Motor neuron (in vitro differentiated cells): ENCODE measurements at regions not wholly inside any gene's neighbourhood (a gene's known extent, or its start where the extent isn't known, plus 50 kb on each side); places are given as distances from the start of the nearest gene placed in this dataset.
"Not testable (repeated sequence)": the region's sequence is repeated elsewhere in the genome, so short reads cannot be mapped to it uniquely, and the experiment has no call there.

Experiments used
- ATAC-seq, 8 experiments: fragments of 200-7000 bp; cut with Tn5 transposase; replicated peaks in 6 of 8; 2 replicates each; pipeline ENCODE4 v1.8.0; 2021; ENCODE audit warnings: mild to moderate bottlenecking in 8 of 8, moderate library complexity in 8 of 8
- H3K27ac ChIP-seq, 2 donors: fragments of 250-450 bp; sonication (Bioruptor Pico); 2 replicates each; pipeline ENCODE4 v1.9.0; 2021; ENCODE audit warnings: antibody characterized with exemption in 2 of 2, mild to moderate bottlenecking in 2 of 2, moderate library complexity in 1 of 2
- H3K4me1 ChIP-seq, 2 donors: fragments of 250-450 bp; sonication (Bioruptor Pico); replicated peaks in 1 of 2; 2 replicates each; pipeline ENCODE4 v1.6.1; 2021; ENCODE audit warnings: antibody characterized with exemption in 2 of 2, mild to moderate bottlenecking in 2 of 2, moderate library complexity in 1 of 2
- H3K4me3 ChIP-seq, 5 donors: fragments of 250-450 bp; sonication (Bioruptor Pico); 2 replicates each; pipeline ENCODE4 v1.9.0; 2021; ENCODE audit warnings: antibody characterized with exemption in 5 of 5, mild to moderate bottlenecking in 5 of 5, moderate library complexity in 4 of 5
- WGBS, 10 experiments: fragments of 450-650 bp; shearing (Covaris generic); methylation state at CpG; one replicate each; pipeline ENCODE4 v1.0.0; 2022; 5-methylcytosine and 5-hydroxymethylcytosine counted together
- in situ Hi-C, 9 experiments: fragments of 400-800 bp; cut with MboI; loops; one replicate each; pipeline ENCODE4 v1.15.0; 2021; ENCODE audit warnings: low sequenced_read_pairs in 9 of 9, low pct_unique_long_range_greater_than_20kb in 2 of 9; ENCODE audit not compliant: unreplicated experiment in 9 of 9

- ATAC-seq: peak in 2 of 8 experiments; percentile 18 to 34
- 18 to 69% (median 57%) methylated on average over 1 to 5 of the region's 5 CpGs; no CpG with 5 or more reads in 5 of the 10 experiments for WGBS, 10 experiments
- Histone ChIP-seq H3K27ac (no peak overlapping the region), H3K4me1 (peaks cover 2 to 3% of the 10 kb centered on the region in 2 donors), H3K4me3 (no peak overlapping the region)
- in situ Hi-C loops: no loop called here
Measured at GRCh38 chr15:62253294-62253693, 88.2 kb upstream of the C2CD4B start.

GRCh38 chr15:62254137-62254934, 89.3 kb upstream of the C2CD4B start:
- in situ Hi-C loops: no loop called here
- WGBS, 10 experiments: 17 to 66% (median 50%) methylated on average over 1 to 7 of the region's 11 CpGs; no CpG with 5 or more reads in 4 of the 10 experiments
- ATAC-seq: peak in 6 of 8 experiments; percentile 30 to 99 (median 73)
- no peak overlapping the region for H3K4me3 ChIP-seq
- no peak overlapping the region for H3K27ac ChIP-seq
- H3K4me1 ChIP-seq: peaks cover 3 to 6% of the 10 kb centered on the region in 2 donors

GRCh38 chr15:62256430-62256829, 91.3 kb upstream of the C2CD4B start:
- H3K27ac ChIP-seq: not testable (repeated sequence)

GRCh38 chr15:62257996-62258521, 93.0 kb upstream of the C2CD4B start:
- peaks cover 3 to 6% of the 10 kb centered on the region in 2 donors for H3K4me1 ChIP-seq
- in situ Hi-C loops: no loop called here
- H3K27ac ChIP-seq: no peak overlapping the region
- 40 to 77% (median 58%) methylated on average over 1 to 4 of the region's 5 CpGs; no CpG with 5 or more reads in 1 of the 10 experiments for WGBS, 10 experiments
- ATAC-seq: peak in 4 of 8 experiments; percentile 9 to 77 (median 39)
- no peak overlapping the region for H3K4me3 ChIP-seq

More at GRCh38 chr15:62256430-62256829, 91.3 kb upstream of the C2CD4B start:
- 90 to 100% (median 100%) methylated on average over 1 to 2 of the region's 2 CpGs; no CpG with 5 or more reads in 4 of the 10 experiments for WGBS, 10 experiments
- H3K4me3 ChIP-seq, H3K4me1 ChIP-seq, ATAC-seq, in situ Hi-C loops: not testable (repeated sequence)

GRCh38 chr15:62262305-62262941, 97.3 kb upstream of the C2CD4B start:
- WGBS, 10 experiments: 34 to 100% (median 85%) methylated on average over 2 to 7 of the region's 7 CpGs
- no peak overlapping the region for H3K27ac ChIP-seq
- no peak for ATAC-seq
- H3K4me1 ChIP-seq: peaks cover 3 to 6% of the 10 kb centered on the region in 2 donors
- in situ Hi-C loops: no loop called here
- no peak overlapping the region for H3K4me3 ChIP-seq

GRCh38 chr15:62264196-62264595, 99.1 kb upstream of the C2CD4B start:
- no peaks in the 10 kb centered on the region for H3K4me1 ChIP-seq
- in situ Hi-C loops: no loop called here
- H3K27ac ChIP-seq: no peak overlapping the region
- ATAC-seq: no peak
- H3K4me3 ChIP-seq: no peak overlapping the region

GRCh38 chr15:62269504-62269903, 104.4 kb upstream of the C2CD4B start:
- ATAC-seq: no peak
- Histone ChIP-seq H3K4me3 (no peak overlapping the region), H3K4me1 (no peaks in the 10 kb centered on the region), H3K27ac (no peak overlapping the region)
- WGBS, 10 experiments: 40 to 83% (median 73%) methylated on average over 1 to 3 of the region's 5 CpGs; no CpG with 5 or more reads in 1 of the 10 experiments
- in situ Hi-C loops: no loop called here

- in situ Hi-C loops: no loop called here
- 58 to 87% (median 80%) methylated on average over 1 to 7 of the region's 10 CpGs; no CpG with 5 or more reads in 5 of the 10 experiments for WGBS, 10 experiments
- no peak for ATAC-seq
- Histone ChIP-seq H3K4me1 (no peaks in the 10 kb centered on the region), H3K27ac (no peak overlapping the region), H3K4me3 (no peak overlapping the region)
Measured at GRCh38 chr15:62270216-62270921, 105.3 kb upstream of the C2CD4B start.

- in situ Hi-C loops: no loop called here
- no peak for ATAC-seq
- no peak overlapping the region for H3K4me3 ChIP-seq
- no peaks in the 10 kb centered on the region for H3K4me1 ChIP-seq
- no peak overlapping the region for H3K27ac ChIP-seq
- 33 to 100% (median 85%) methylated on average over 1 of the region's 1 CpG; no CpG with 5 or more reads in 6 of the 10 experiments for WGBS, 10 experiments
Measured at GRCh38 chr15:62272290-62272689, 107.2 kb upstream of the C2CD4B start.

GRCh38 chr15:62275831-62276230, 110.7 kb upstream of the C2CD4B start:
- peaks cover 0 to 5% of the 10 kb centered on the region in 2 donors for H3K4me1 ChIP-seq
- no peak for ATAC-seq
- H3K27ac ChIP-seq: no peak overlapping the region
- WGBS, 10 experiments: 45 to 92% (median 67%) methylated on average over 2 to 7 of the region's 7 CpGs
- in situ Hi-C loops: no loop called here
- no peak overlapping the region for H3K4me3 ChIP-seq

GRCh38 chr15:62277816-62278394, 112.8 kb upstream of the C2CD4B start:
- peaks cover 0 to 5% of the 10 kb centered on the region in 2 donors for H3K4me1 ChIP-seq
- no peak for ATAC-seq
- no peak overlapping the region for H3K27ac ChIP-seq
- H3K4me3 ChIP-seq: no peak overlapping the region
- in situ Hi-C loops: no loop called here
- 27 to 100% (median 63%) methylated on average over 1 to 2 of the region's 2 CpGs; no CpG with 5 or more reads in 3 of the 10 experiments for WGBS, 10 experiments

- 26 to 96% (median 78%) methylated on average over 2 to 4 of the region's 4 CpGs for WGBS, 10 experiments
- in situ Hi-C loops: no loop called here
- Histone ChIP-seq H3K4me3 (no peak overlapping the region), H3K27ac (no peak overlapping the region), H3K4me1 (peaks cover 0 to 5% of the 10 kb centered on the region in 2 donors)
- no peak for ATAC-seq
Measured at GRCh38 chr15:62278534-62278933, 113.4 kb upstream of the C2CD4B start.
